HEK293 (cell line): ENCODE measurements at regions not wholly inside any gene's neighbourhood (a gene's known extent, or its start where the extent isn't known, plus 50 kb on each side); places are given as distances from the start of the nearest gene placed in this dataset.

Experiments
- CTCF ChIA-PET: fragments of 350-600 bp; formaldehyde crosslinking; extraction: SDS; loops from one replicate; lab custom pipeline; 2021; ENCODE audit warnings: antibody characterized with exemption; lab: Yijun Ruan, JAX
- POLR2A ChIA-PET: fragments of 300-600 bp; formaldehyde crosslinking; extraction: SDS; loops from one replicate; lab custom pipeline; 2020; ENCODE audit warnings: antibody characterized with exemption, inconsistent platforms; lab: Yijun Ruan, JAX
- H3K27ac ChIP-seq: fragments of 200-500 bp; sonication (Bioruptor generic); 2 replicates; pipeline ENCODE4 v1.5.1; 2014; ENCODE audit warnings: low read depth, low read length, control low read depth, inconsistent platforms; ENCODE audit errors: extremely low read depth
- H3K36me3 ChIP-seq, 2 experiments: fragments of 200-500 bp in 1 of 2; sonication (Bioruptor generic) in 1 of 2; 1 replicate in 1 of 2; 2 replicates in 1 of 2; pipeline ENCODE4 v1.5.1; 2014 to 2017; ENCODE audit warnings: inconsistent platforms in 2 of 2, low read length in 2 of 2; ENCODE audit not compliant: control insufficient read depth in 2 of 2, insufficient read depth in 1 of 2
- H3K4me1 ChIP-seq: fragments of 200-500 bp; sonication (Bioruptor generic); 2 replicates; pipeline ENCODE4 v1.5.1; 2014; ENCODE audit warnings: mild to moderate bottlenecking, low read length, inconsistent platforms; ENCODE audit not compliant: control insufficient read depth, insufficient read depth
- H3K4me3 ChIP-seq: 2 replicates; pipeline ENCODE4 v1.5.1; 2011; ENCODE audit warnings: low read depth, mild to moderate bottlenecking, control low read depth, low read length, moderate library complexity
- H3K9me3 ChIP-seq: fragments of 200-500 bp; sonication (Bioruptor generic); 2 replicates; pipeline ENCODE4 v1.5.1; 2014; ENCODE audit warnings: low read depth, low read length, inconsistent platforms; ENCODE audit not compliant: control insufficient read depth, insufficient read depth
- ATF2 ChIP-seq: fragments of 450-650 bp; formaldehyde crosslinking; IDR thresholded peaks from 2 replicates; pipeline ENCODE4 v1.5.1; 2016; ENCODE audit warnings: missing biosample characterization, missing genetic modification characterization, low read depth
- IKZF3 ChIP-seq: fragments of 450-650 bp; IDR thresholded peaks from 2 replicates; pipeline ENCODE4 v1.5.0; 2018; ENCODE audit warnings: missing biosample characterization, mild to moderate bottlenecking, missing genetic modification characterization, moderate library complexity
- KLF10 ChIP-seq: fragments of 450-650 bp; IDR thresholded peaks from 2 replicates; pipeline ENCODE4 v1.5.1; 2018; ENCODE audit warnings: missing biosample characterization, mild to moderate bottlenecking, missing genetic modification characterization
- SALL2 ChIP-seq: fragments of 450-650 bp; formaldehyde crosslinking; IDR thresholded peaks from 2 replicates; pipeline ENCODE4 v1.5.0; 2017; ENCODE audit warnings: missing biosample characterization, mild to moderate bottlenecking, missing genetic modification characterization, borderline replicate concordance
- SETDB1 ChIP-seq: IDR thresholded peaks from one replicate; pipeline ENCODE4 v1.6.1; 2017; ENCODE audit warnings: mild to moderate bottlenecking, low read length, moderate library complexity, mixed read lengths; ENCODE audit not compliant: insufficient read length
- YY1 ChIP-seq: fragments of 450-650 bp; formaldehyde crosslinking; IDR thresholded peaks from 2 replicates; pipeline ENCODE4 v1.5.1; 2018; ENCODE audit warnings: missing biosample characterization, missing genetic modification characterization
- ZBTB17 ChIP-seq: fragments of 450-650 bp; formaldehyde crosslinking; IDR thresholded peaks from 2 replicates; pipeline ENCODE4 v1.5.1; 2016; ENCODE audit warnings: missing biosample characterization, missing genetic modification characterization
- ZFP69B ChIP-seq: fragments of 450-650 bp; formaldehyde crosslinking; IDR thresholded peaks from 2 replicates; pipeline ENCODE4 v1.5.1; 2016; ENCODE audit warnings: missing biosample characterization, missing genetic modification characterization
- ZNF280C ChIP-seq: fragments of 450-650 bp; formaldehyde crosslinking; IDR thresholded peaks from 2 replicates; pipeline ENCODE4 v1.5.1; 2016; ENCODE audit warnings: missing biosample characterization, missing genetic modification characterization
- ZNF37A ChIP-seq: fragments of 450-650 bp; IDR thresholded peaks from 2 replicates; pipeline ENCODE4 v1.5.1; 2018; ENCODE audit warnings: missing biosample characterization, missing genetic modification characterization
- ZNF521 ChIP-seq: fragments of 450-650 bp; formaldehyde crosslinking; IDR thresholded peaks from 2 replicates; pipeline ENCODE4 v1.5.1; 2017; ENCODE audit warnings: missing biosample characterization, mild to moderate bottlenecking, missing genetic modification characterization
- ZNF571 ChIP-seq: fragments of 450-650 bp; formaldehyde crosslinking; IDR thresholded peaks from 2 replicates; pipeline ENCODE4 v1.5.0; 2017; ENCODE audit warnings: missing biosample characterization, missing genetic modification characterization
- ZNF704 ChIP-seq: fragments of 450-650 bp; formaldehyde crosslinking; IDR thresholded peaks from 2 replicates; pipeline ENCODE4 v1.5.1; 2016; ENCODE audit warnings: missing biosample characterization, missing genetic modification characterization
- ZNF830 ChIP-seq: fragments of 450-650 bp; IDR thresholded peaks from 2 replicates; pipeline ENCODE4 v1.5.0; 2018; ENCODE audit warnings: missing biosample characterization, missing genetic modification characterization, low read depth, mild to moderate bottlenecking, moderate library complexity
- ZNF843 ChIP-seq: fragments of 450-650 bp; formaldehyde crosslinking; IDR thresholded peaks from 2 replicates; pipeline ENCODE4 v1.5.1; 2016; ENCODE audit warnings: missing biosample characterization, missing genetic modification characterization
- TF ChIP-seq, protein P1 (sequence below): fragments of 450-650 bp; formaldehyde crosslinking; IDR thresholded peaks from 2 replicates; pipeline ENCODE4 v1.5.1; 2016; ENCODE audit warnings: missing biosample characterization, missing genetic modification characterization, borderline replicate concordance
- TF ChIP-seq, protein P2 (sequence below): fragments of 450-650 bp; formaldehyde crosslinking; IDR thresholded peaks from 2 replicates; pipeline ENCODE4 v1.5.1; 2016; ENCODE audit warnings: missing biosample characterization, missing genetic modification characterization

DNA sequence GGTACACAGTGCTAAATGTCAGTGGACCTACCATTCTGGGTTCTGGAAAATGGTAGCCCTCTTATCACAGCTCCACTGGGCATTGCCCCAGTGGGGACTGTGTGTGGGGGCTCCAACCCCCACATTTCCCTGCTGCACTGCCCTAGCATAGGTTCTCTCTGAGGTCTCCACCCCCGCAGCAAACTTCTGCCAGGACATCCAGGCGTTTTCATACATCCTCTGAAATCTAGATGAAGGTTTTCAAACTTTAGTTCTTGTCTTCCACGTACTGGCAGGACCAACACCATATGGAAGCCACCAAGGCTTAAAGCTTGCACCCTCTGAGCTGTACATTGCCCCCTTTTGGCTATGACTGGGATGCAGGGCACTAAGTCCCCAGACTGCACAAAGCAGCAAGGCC, 788.2 kb upstream of the ALCAM start:
- Histone ChIP-seq H3K4me3 (no peak overlapping the region), H3K4me1 (no peaks in the 10 kb centered on the region), H3K9me3 (no peaks in the 10 kb centered on the region; the same call in 1 of the 2 replicates), H3K27ac (no peak overlapping the region), H3K36me3 (no peaks in the 10 kb centered on the region)
- TF ChIP-seq ZBTB17 (tag by site-specific recombination) (no peak), SETDB1 (peak; percentile 81)
- ChIA-PET POLR2A (no interaction called here), CTCF (no interaction called here)

DNA sequence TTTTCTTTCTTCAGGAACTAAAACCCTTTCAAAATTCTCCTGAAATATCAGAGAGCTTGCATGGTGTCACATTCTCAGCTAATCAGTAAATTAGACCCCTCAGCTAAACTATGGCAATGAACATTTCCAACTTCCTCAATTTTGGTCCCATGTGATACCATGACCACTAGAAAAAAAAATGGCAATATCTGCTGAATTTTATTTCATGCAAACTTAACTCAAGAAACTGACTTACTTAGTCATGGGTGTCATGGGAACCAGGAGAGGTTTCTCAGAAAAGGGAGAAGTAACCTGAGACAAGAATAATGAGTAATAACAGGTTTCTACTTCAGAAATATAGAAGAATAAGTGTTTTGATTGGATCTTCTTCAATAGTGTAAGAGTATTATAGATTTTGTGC, 784.6 kb upstream of the ALCAM start:
- CTCF ChIA-PET: interaction anchor here (1.0 kb wide), 1 partner anchor 15 kb away, joined by 3 read pairs; no protein-coding TSS in a partner anchor
- H3K27ac ChIP-seq: no peak overlapping the region
- no peak for TF ChIP-seq SALL2

DNA sequence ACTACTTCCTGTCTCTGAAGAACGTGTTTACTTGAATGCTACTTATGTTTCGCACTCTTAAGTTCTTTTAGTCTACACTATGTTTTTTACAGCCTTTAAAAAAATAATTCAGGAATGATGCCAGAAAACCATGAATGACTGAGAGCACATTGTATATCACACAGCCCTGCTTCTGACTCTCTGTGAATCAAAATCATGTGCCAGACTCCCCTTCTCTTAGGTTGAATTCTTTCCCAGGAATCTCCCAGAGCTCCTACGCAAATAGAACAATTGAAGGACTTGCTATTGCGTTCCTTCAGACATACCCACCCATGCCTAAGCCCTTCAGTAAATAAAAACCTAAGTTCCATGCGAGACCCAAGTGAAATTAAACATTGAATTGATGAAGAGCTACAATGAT, 782.0 kb upstream of the ALCAM start:
- Histone ChIP-seq H3K4me1 (no peaks in the 10 kb centered on the region), H3K9me3 (no peaks in the 10 kb centered on the region), H3K4me3 (no peak overlapping the region), H3K27ac (no peak overlapping the region), H3K36me3 (no peaks in the 10 kb centered on the region)
- ChIA-PET CTCF (no interaction called here), POLR2A (no interaction called here)
- TF ChIP-seq ZNF571 (tag by site-specific recombination): no peak
- no peak for TF ChIP-seq KLF10
- no peak for TF ChIP-seq ZNF704 (tag by site-specific recombination)
- no peak for TF ChIP-seq ZNF280C (tag by site-specific recombination)
- TF ChIP-seq ZNF521 (tag by site-specific recombination): no peak
- no peak for TF ChIP-seq YY1 (tag by site-specific recombination)
- TF ChIP-seq ZFP69B (tag by site-specific recombination): no peak
- no peak for TF ChIP-seq ZNF37A (tag by site-specific recombination)
- TF ChIP-seq ZNF830: no peak

More for the DNA sequence above, 784.6 kb upstream of the ALCAM start:
- Histone ChIP-seq H3K9me3 (no peaks in the 10 kb centered on the region), H3K4me1 (no peaks in the 10 kb centered on the region), H3K36me3 (no peaks in the 10 kb centered on the region), H3K4me3 (no peak overlapping the region)
- POLR2A ChIA-PET: no interaction called here

- Histone ChIP-seq H3K36me3 (no peaks in the 10 kb centered on the region), H3K9me3 (no peaks in the 10 kb centered on the region), H3K4me3 (no peak overlapping the region), H3K27ac (no peak overlapping the region), H3K4me1 (no peaks in the 10 kb centered on the region)
- ChIA-PET POLR2A (no interaction called here), CTCF (no interaction called here)
- TF ChIP-seq, protein P1, sequence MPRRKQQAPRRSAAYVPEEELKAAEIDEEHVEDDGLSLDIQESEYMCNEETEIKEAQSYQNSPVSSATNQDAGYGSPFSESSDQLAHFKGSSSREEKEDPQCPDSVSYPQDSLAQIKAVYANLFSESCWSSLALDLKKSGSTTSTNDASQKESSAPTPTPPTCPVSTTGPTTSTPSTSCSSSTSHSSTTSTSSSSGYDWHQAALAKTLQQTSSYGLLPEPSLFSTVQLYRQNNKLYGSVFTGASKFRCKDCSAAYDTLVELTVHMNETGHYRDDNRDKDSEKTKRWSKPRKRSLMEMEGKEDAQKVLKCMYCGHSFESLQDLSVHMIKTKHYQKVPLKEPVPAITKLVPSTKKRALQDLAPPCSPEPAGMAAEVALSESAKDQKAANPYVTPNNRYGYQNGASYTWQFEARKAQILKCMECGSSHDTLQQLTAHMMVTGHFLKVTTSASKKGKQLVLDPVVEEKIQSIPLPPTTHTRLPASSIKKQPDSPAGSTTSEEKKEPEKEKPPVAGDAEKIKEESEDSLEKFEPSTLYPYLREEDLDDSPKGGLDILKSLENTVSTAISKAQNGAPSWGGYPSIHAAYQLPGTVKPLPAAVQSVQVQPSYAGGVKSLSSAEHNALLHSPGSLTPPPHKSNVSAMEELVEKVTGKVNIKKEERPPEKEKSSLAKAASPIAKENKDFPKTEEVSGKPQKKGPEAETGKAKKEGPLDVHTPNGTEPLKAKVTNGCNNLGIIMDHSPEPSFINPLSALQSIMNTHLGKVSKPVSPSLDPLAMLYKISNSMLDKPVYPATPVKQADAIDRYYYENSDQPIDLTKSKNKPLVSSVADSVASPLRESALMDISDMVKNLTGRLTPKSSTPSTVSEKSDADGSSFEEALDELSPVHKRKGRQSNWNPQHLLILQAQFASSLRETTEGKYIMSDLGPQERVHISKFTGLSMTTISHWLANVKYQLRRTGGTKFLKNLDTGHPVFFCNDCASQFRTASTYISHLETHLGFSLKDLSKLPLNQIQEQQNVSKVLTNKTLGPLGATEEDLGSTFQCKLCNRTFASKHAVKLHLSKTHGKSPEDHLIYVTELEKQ: no peak
- TF ChIP-seq ATF2 (no peak), ZNF843 (tag by site-specific recombination) (no peak), IKZF3 (tag by site-specific recombination) (no peak)
- TF ChIP-seq, protein P2, sequence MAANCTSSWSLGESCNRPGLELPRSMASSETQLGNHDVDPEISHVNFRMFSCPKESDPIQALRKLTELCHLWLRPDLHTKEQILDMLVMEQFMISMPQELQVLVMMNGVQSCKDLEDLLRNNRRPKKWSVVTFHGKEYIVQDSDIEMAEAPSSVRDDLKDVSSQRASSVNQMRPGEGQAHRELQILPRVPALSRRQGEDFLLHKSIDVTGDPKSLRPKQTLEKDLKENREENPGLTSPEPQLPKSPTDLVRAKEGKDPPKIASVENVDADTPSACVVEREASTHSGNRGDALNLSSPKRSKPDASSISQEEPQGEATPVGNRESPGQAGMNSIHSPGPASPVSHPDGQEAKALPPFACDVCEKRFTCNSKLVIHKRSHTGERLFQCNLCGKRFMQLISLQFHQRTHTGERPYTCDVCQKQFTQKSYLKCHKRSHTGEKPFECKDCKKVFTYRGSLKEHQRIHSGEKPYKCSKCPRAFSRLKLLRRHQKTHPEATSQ (tag by site-specific recombination): no peak
Measured at GRCh38 chr3:104586344-104586743, 780.4 kb upstream of the ALCAM start.
